SHP77 (cell line): ENCODE measurements at regions not wholly inside any gene's neighbourhood (a gene's known extent, or its start where the extent isn't known, plus 50 kb on each side); places are given as distances from the start of the nearest gene placed in this dataset.
A peak's percentile ranks its signal among the peaks of the same experiment; 100 is the strongest.

Experiments used
- DNase-seq, 2 experiments: peaks; one replicate each; lab custom pipeline; 2025; lab: John Stamatoyannopoulos, UW

GRCh38 chr6:53744321-53744720 is 50.5 kb upstream of the LRRC1 start:
- DNase-seq = no peak

GRCh38 chr6:53741034-53741823 is 53.6 kb upstream of the LRRC1 start:
- DNase-seq = no peak

- DNase-seq = no peak
Measured at GRCh38 chr6:53737746-53738145, 57.1 kb upstream of the LRRC1 start.

- no peak for DNase-seq
Measured at GRCh38 chr6:53735896-53736295, 58.9 kb upstream of the LRRC1 start.

GRCh38 chr6:53734473-53735299 is 60.1 kb upstream of the LRRC1 start:
- peak; percentile 38 to 71 for DNase-seq

GRCh38 chr6:53731866-53732636 is 62.8 kb upstream of the LRRC1 start:
- no peak for DNase-seq

GRCh38 chr6:53730767-53731166 is 64.0 kb upstream of the LRRC1 start:
- no peak for DNase-seq

- DNase-seq = peak in 1 of 2 experiments; percentile 27
Measured at GRCh38 chr6:53728570-53729194, 63.1 kb upstream of the KLHL31 start.

- DNase-seq = no peak
Measured at GRCh38 chr6:53727748-53728147, 62.2 kb upstream of the KLHL31 start.

GRCh38 chr6:53725791-53726575 is 60.4 kb upstream of the KLHL31 start:
- DNase-seq = peak; percentile 56 to 70

GRCh38 chr6:53724501-53724900 is 58.9 kb upstream of the KLHL31 start:
- no peak for DNase-seq

GRCh38 chr6:53723331-53723730 is 57.8 kb upstream of the KLHL31 start:
- no peak for DNase-seq

GRCh38 chr6:53721766-53722165 is 56.2 kb upstream of the KLHL31 start:
- no peak for DNase-seq

- peak; percentile 64 to 65 for DNase-seq
Measured at GRCh38 chr6:53718597-53719460, 53.3 kb upstream of the KLHL31 start.

- DNase-seq = no peak
Measured at GRCh38 chr6:53717566-53717965, 52.0 kb upstream of the KLHL31 start.

GRCh38 chr6:53715434-53715833 is 49.9 kb upstream of the KLHL31 start:
- no peak for DNase-seq
